ENCODE measurements at regions not wholly inside any gene's neighbourhood (a gene's known extent, or its start where the extent isn't known, plus 50 kb on each side); places are given as distances from the start of the nearest gene placed in this dataset.

- DNase-seq = no peak
These were observed 121.1 kb upstream of the SEMA6A start for GRCh38 chr5:116695681-116696080.

DNA sequence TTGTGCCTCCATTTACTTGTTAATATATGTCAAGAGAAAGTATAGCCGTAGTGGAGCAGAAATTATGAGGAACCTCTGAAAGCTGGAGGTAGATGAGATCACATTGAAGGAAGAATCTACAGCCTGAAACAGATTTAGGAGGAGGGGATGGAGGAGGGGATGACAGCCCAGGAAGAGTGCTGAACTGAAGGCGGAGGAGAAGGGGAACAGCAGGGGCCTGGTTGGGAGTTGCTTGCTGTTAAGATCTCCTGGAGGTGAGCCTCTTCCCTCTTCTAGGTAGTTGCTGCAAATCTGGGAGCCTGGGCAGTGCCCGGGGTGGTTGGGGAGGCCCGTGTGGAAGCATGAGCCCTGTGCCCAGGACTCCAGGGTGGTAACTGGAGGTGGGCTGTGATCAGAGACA is 111.8 kb upstream of the SEMA6A start:
- DNase-seq = no peak

- DNase-seq = no peak
These were observed 111.3 kb upstream of the SEMA6A start for GRCh38 chr5:116685931-116686330.

- no peak for DNase-seq
These were observed 110.4 kb upstream of the SEMA6A start for GRCh38 chr5:116685069-116685468.

DNA sequence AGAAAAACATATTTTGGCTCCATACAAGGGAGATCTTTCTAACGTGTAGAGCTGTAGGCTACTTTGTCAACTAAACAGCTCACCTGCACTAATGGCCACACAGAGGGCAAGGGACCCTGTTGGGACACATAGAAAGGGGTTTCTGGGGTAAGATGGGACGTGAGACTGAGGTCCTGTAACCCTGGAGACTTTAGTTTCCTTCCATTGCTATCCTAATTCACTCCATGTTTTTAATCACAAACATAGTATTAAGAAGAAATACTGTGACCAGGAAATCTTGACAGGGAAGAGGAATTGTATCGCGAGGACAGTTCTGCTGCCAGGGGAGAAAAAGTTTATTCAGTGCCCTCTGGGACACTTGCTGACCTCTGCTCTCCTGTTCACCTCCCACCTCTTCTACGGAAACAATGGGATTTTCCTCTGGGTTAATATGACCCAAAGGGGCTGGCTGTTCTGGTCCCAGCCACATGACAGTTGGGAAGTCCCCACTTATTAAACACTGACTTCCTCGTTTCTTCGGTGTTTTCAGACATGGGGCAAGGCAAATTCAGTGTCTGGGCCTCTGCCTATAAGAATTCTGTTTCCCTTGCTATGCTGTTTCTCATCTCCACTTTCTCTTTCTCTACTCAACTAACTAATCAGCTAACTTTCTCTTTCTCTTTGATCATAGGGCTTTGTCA is 106.9 kb upstream of the SEMA6A start:
- DNase-seq = no peak

DNA sequence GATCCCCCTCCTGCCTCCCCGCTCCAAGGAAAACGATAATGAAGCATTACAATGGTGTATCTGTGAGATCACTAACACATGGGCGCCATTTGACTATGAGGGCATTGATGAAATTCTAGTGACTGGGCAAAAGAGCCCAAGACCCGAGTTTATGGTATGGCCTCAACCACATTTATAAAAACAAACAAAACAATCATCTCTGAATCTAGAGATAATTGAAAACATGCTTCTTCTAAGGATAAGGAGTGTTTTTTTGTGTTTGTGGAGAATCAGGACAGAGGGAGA is 100.9 kb upstream of the SEMA6A start:
- DNase-seq = no peak

DNA sequence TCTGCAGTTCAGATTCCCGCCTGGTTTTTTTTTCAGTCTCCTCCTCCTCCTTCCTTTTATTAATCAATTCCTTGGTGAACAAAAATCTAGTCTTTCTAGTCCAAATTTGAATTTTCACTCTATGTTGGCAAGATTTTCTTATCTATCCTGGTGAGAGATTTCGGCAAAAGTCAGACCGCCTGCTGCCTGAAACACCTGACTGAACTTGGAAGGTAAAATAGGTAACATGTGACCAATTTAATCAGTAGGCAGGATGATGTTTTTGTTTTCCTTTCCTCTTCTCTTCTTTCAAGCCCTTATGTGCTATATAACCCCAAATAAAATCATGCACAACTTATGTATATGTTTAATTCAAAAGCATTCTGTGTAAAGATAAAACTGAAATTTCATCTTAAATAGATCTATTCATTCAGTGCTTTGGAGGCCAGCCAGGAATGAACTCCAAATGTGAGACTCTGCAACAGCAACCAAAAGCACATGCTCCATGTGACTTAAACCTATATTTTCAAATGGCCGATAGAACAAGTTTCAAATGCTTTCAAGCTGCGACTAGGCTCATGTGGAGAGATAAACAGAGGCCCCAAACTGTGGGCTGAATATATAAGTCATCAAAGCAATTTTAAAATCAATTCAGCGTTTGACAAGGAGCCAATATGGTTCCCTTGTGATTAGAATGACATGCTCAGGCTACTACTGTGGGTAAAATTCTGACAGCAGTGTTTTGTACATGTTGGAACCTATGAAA is 100.4 kb upstream of the SEMA6A start:
- no peak for DNase-seq

- no peak for DNase-seq
These were observed 98.8 kb upstream of the SEMA6A start for GRCh38 chr5:116673453-116673852.

DNA sequence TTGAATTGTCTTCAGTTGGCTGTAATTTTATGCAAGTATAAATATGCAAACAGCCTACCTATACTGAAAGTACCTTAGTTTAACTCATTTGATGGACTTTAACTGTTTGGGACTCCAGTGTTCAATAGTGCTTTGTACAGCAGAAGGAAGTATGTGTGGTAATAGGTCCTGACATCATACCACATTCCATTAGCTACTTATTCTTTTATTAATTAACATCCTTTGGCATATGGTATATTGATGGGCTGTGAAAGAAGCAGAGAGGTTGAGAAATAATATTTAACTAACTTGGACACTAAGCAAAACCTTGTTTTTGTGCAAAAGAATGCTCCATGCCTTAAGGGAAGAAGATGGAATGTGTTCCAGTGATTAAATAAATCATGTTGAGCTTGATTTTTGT is 97.6 kb upstream of the SEMA6A start:
- no peak for DNase-seq

- no peak for DNase-seq
These were observed 96.7 kb upstream of the SEMA6A start for GRCh38 chr5:116671211-116671736.

GRCh38 chr5:116669261-116670031 is 94.8 kb upstream of the SEMA6A start:
- no peak for DNase-seq

GRCh38 chr5:116668390-116668789 is 93.8 kb upstream of the SEMA6A start:
- DNase-seq = no peak

GRCh38 chr5:116666901-116667300 is 92.3 kb upstream of the SEMA6A start:
- no peak for DNase-seq

DNA sequence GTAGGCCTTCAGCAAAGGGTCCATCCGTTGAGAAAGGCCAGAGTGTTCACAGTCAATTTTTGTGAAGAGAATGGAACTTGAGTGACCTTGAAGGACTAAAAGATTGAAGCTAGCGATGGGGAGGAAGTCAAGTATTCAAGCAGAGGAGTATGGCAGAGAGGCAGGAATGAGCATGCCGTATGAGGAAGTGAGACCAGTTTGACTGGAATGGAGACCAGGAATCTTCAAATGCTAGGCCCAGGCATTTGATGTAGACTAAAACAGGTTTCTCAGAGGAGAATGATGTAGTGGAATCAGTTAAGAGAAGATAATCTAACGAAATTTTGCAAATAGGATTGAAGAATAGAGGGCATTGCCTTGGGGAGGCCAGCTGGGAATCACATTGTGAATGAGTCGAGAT is 90.4 kb upstream of the SEMA6A start:
- no peak for DNase-seq

GRCh38 chr5:116663081-116663480 is 88.5 kb upstream of the SEMA6A start:
- no peak for DNase-seq

DNA sequence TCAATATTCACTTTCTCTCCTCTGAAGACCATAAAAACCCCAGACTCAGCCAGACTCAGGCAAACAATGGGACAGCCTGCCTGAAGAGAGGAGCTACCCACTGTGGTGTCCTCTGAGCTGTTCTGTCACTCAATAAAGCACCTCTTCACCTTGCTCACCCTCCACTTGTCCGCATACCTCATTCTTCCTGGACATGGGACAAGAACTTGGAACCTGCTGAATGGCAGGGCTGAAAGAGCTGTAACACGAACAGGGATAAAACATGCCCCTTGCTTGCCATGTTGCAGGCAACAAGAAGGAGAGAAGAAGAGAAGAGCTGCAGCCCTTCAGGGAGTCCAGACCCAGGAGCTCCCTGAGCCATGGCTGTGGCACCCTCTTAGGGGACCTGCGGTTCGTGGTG is 86.8 kb upstream of the SEMA6A start:
- DNase-seq = no peak

GRCh38 chr5:116660929-116661328 is 86.3 kb upstream of the SEMA6A start:
- DNase-seq = no peak

- no peak for DNase-seq
These were observed 84.2 kb upstream of the SEMA6A start for GRCh38 chr5:116658830-116659229.

DNA sequence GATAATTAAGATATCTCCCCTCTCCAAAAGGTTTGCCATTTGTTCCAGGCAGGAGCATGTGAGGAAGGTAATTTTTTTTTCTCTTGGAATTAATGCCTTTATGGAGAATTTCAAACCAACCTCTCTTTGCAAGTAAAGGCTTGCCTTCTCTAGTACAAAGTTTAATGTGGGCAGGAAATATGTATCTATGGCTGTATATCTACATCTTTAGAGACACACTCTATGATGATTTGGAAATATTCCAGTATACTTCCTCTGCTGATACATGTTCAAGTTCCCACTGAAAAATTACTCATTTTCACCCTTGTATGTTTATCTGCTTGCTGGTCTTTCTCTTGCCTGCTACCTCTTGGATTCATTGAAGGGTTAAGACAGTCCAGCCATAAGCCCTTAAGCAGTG is 83.5 kb upstream of the SEMA6A start:
- DNase-seq = no peak

DNA sequence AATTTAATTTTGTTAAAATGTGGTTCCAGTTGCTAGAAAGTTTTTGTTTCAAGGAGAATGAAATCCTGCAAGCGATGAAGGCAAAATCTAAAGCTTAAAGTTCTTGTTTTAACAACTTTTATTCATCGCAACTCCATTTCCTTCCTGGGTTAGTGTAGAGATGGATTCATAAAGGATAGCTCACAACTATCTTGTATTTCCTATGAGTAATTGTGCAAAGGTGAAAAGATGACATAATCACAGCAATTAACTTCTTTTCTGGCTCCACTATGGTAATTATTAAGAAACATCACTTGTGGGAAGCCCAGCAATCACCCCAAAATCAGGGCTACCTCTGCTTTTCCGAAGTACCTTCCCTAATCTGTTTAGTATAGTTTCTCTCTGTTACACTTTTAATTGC is 80.8 kb upstream of the SEMA6A start:
- DNase-seq = no peak

- DNase-seq = no peak
These were observed 80.3 kb upstream of the SEMA6A start for GRCh38 chr5:116654925-116655324.

- no peak for DNase-seq
These were observed 78.3 kb upstream of the SEMA6A start for GRCh38 chr5:116652903-116653302.

GRCh38 chr5:116652196-116652729 is 77.6 kb upstream of the SEMA6A start:
- DNase-seq = no peak

GRCh38 chr5:116651653-116652052 is 77.0 kb upstream of the SEMA6A start:
- DNase-seq = no peak
